ENCODE measurements at regions not wholly inside any gene's neighbourhood (a gene's known extent, or its start where the extent isn't known, plus 50 kb on each side); places are given as distances from the start of the nearest gene placed in this dataset.

DNA sequence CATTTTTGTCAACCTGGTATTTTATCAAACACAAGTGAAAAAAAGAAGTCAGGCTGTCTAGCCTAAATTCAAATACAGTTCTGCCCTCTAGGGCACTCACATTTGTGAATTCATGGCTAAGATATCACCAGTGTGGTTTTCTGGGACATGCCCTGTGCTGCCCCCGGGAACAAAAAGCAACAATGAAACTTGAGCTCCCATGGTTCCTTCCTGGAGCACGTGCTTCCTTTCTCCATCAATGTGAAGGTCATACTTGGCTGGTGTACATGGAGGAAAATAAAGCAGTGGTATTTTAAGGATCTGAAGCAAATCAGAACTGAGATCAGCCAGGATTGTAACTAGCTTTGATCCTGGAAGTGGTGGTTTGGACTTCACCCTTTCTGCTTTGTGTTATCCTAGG, 128.9 kb upstream of the FRMD4A start:
- TF ChIP-seq, protein P1, sequence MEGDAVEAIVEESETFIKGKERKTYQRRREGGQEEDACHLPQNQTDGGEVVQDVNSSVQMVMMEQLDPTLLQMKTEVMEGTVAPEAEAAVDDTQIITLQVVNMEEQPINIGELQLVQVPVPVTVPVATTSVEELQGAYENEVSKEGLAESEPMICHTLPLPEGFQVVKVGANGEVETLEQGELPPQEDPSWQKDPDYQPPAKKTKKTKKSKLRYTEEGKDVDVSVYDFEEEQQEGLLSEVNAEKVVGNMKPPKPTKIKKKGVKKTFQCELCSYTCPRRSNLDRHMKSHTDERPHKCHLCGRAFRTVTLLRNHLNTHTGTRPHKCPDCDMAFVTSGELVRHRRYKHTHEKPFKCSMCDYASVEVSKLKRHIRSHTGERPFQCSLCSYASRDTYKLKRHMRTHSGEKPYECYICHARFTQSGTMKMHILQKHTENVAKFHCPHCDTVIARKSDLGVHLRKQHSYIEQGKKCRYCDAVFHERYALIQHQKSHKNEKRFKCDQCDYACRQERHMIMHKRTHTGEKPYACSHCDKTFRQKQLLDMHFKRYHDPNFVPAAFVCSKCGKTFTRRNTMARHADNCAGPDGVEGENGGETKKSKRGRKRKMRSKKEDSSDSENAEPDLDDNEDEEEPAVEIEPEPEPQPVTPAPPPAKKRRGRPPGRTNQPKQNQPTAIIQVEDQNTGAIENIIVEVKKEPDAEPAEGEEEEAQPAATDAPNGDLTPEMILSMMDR (IDR thresholded peaks at IDR 0.05), result no peak
- no peak for TF ChIP-seq EZH2 (IDR thresholded peaks at IDR 0.05; ENCODE audit: borderline replicate concordance, insufficient read depth, low read depth, low read length, poor library complexity, severe bottlenecking)

All from B cell (primary cell).